ENCODE measurements at regions not wholly inside any gene's neighbourhood (a gene's known extent, or its start where the extent isn't known, plus 50 kb on each side); places are given as distances from the start of the nearest gene placed in this dataset.

GRCh38 chr13:61039302-61039701, 376.3 kb downstream of the PCDH20 start:
- TF ChIP-seq FOXP1 (CRISPR knock-in tag; IDR thresholded peaks at IDR 0.05; ENCODE audit: borderline replicate concordance) (no peak), MAX (CRISPR knock-in tag; IDR thresholded peaks at IDR 0.05) (no peak), ZBTB21 (CRISPR knock-in tag; IDR thresholded peaks at IDR 0.05; ENCODE audit: borderline replicate concordance) (no peak), CTCF (IDR thresholded peaks at IDR 0.05) (no peak), E2F4 (CRISPR knock-in tag; IDR thresholded peaks at IDR 0.05; ENCODE audit: borderline replicate concordance, low read depth) (no peak), JUN (CRISPR knock-in tag; IDR thresholded peaks at IDR 0.05) (no peak)

All from WTC11 (cell line).